Stimulated activated CD8-positive, alpha-beta memory T cell treated with anti-CD3 and anti-CD28 coated beads, Interleukin-4, amount 100 ng/mL, for 24 hours (primary cell): ENCODE measurements at regions not wholly inside any gene's neighbourhood (a gene's known extent, or its start where the extent isn't known, plus 50 kb on each side); places are given as distances from the start of the nearest gene placed in this dataset.

Source experiments
- DNase-seq: peaks from one replicate; pipeline ENCODE4 v3.0.0-alpha.2; 2020; ENCODE audit warnings: low read depth

DNA sequence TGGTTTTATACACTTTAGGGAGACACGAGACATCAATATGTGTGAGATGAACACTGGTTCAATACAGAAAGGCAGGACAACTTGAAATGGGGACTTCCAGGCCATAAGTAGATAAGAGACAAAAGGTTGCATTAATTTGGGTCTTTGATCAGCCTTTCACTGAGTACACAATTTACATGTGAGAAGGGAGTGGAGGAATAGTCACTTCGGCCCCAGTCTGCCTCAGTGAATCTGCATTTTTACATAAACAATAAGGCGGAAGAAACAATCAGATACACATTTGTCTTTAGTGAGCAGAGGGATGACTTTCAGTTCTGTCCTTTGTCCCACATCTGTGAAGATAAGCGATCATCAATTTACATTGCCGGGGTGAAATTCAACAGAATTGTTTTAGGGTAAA lies 104.3 kb upstream of the ARL4C start:
- DNase-seq: no peak

GRCh38 chr2:234597576-234597861 lies 100.6 kb upstream of the ARL4C start:
- no peak for DNase-seq

GRCh38 chr2:234596696-234597575 lies 100.1 kb upstream of the ARL4C start:
- DNase-seq: no peak

DNA sequence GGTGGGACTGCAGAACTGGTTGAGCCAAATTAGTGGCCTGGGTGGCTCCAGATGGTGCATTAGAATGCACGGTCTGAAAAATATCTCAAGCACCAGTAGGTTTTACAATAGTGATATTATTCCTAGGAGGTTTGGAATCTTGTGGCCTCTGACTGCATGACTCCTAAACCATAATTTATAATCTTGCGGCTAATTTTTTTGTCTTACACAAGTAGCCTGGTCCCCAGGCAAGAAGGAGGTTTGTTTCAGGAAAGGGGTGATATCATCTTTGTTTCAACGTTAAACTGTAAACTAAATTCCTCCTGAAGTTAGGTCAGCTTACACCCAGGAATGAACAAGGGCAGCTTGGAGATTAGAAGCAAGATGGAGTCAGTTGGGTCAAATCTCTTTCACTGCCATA lies 98.9 kb upstream of the ARL4C start:
- no peak for DNase-seq

DNA sequence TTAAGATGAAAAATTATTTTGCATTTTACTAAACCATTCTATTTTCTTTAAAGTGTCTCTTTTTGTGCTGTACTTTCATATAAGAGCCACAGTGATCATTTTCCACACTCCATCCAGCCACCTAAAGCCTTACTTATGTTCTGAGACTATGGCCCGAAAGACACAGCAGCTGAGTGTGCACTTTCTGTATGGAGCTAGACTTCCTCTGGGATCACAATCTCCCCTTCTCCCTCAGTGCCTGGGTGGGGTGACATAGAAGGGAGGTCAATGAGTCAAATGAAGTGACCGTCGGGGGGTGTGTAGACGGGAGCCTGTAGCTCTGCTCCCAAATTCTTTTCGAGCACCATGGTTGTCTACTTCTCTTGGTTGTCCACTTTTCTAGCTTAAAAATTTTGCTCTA lies 97.8 kb upstream of the ARL4C start:
- no peak for DNase-seq

DNA sequence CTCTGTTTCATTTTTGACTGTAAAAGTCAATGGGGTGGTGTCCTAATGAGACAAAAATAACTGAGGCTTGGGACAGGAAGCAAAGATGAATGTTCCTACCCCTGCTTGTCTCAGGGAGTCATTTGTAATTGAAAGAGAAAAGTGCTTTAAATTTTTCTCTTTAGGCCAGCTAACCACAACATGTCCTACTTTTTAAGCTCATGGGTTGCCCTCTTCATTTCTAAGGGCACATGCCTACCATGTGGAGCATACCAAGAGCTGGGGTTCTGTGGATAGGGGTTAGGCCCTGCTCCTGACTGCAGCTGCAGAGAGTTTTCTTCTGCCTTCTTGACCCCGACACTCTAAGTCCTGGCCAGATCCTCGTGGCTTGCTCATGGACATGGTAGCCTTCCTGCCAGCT lies 96.8 kb upstream of the ARL4C start:
- no peak for DNase-seq

- no peak for DNase-seq
Observed at GRCh38 chr2:234592541-234592940, 95.7 kb upstream of the ARL4C start.

GRCh38 chr2:234590076-234590475 lies 93.2 kb upstream of the ARL4C start:
- no peak for DNase-seq

DNA sequence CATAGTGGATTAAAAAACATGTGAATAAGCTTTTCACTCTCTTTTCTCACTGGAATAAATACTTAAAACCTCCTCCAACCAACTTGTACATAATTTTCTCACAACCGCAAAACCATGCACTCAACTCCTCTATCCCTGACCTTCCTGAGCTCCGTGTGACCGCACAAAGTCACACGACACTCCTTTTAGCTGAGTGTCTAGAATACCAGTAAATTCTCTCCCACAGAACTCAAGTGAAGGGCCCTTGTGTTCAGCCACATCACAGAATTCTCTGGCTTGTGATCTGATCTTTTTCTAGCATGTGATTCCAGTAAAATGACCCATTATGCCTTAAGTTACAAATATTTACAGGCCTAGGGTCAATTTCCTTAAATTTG lies 91.2 kb upstream of the ARL4C start:
- DNase-seq: no peak

GRCh38 chr2:234587341-234588053 lies 90.6 kb upstream of the ARL4C start:
- no peak for DNase-seq

DNA sequence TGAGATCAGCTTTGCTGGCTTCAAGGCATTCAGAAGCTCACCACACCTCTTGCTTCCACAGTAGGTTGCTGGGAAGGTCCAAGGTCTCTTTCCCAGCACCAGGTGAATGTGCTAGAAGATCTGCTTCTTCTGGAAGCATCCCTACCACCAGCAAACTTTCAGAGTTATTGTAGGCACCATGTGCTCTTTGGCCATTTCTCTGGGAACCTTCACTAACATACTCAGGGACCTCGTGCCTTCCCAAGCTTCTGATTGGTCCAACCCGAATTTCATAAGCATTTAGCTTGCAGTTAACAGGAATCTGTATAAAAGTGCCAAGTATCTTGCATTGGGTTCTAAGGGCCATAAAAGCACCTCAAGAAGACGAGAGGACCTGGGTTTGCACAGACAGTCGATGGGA lies 86.5 kb upstream of the ARL4C start:
- no peak for DNase-seq

DNA sequence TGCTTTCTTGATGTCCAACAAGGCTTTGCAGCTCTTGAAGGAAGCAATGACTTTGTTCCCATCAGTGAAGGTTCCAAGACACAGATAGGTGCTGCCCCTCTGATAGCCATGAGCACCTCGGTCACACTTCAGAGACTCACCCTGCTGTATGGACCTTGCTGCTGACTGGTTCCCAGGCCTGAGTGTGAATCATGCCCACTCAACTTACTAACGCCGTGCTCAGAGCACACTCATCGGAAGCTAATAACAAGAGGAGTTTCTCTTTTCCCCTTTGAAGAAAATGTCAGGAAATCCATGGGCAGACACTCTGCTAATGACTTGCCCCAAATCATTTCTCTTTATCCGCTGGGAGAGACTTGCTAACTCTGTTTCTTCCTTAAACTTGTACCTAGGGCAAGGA lies 83.8 kb upstream of the ARL4C start:
- DNase-seq: no peak

DNA sequence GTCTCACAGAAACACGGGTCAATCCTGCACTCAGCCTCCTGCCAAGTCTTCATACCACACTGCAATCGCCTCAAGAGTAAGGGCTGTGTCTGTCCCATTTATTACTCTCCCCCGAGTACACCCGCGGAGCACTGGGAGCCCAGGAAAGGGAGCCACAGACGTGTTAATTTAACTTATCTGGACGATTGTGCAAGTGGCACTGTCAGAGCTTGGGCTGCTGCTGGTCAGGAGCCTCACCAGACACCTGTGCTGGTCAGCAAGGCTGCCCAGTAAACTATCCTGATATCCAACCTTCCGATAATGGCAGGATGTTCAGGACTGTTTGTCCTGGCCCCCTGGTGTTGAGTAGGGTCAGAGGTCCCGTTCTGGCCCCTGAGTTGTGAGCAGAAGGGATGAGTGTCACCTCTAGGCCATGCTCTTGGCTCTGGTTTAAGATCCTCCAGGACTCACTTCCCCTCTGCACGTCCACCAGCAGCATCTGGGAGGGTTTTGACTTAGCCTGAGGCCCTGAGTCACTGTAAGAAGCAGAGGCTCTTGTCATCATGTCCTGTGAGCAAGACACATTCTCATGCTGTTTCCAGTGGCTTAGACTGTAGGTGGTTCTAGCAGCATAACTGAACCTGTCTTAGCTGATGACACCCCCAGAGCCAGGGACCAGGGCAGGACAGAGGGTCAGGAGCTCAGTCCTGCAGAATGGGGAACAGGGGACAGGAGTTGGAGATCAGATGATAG lies 82.5 kb upstream of the ARL4C start:
- no peak for DNase-seq

- no peak for DNase-seq
Observed at GRCh38 chr2:234578389-234578788, 81.5 kb upstream of the ARL4C start.

- no peak for DNase-seq
Observed at GRCh38 chr2:234577191-234577590, 80.3 kb upstream of the ARL4C start.

- no peak for DNase-seq
Observed at GRCh38 chr2:234571620-234572407, 74.9 kb upstream of the ARL4C start.

- no peak for DNase-seq
Observed at GRCh38 chr2:234570476-234570875, 73.6 kb upstream of the ARL4C start.

- no peak for DNase-seq
Observed at GRCh38 chr2:234569776-234570430, 73.0 kb upstream of the ARL4C start.

- DNase-seq: no peak
Observed at GRCh38 chr2:234566622-234567021, 69.7 kb upstream of the ARL4C start.

GRCh38 chr2:234565842-234566619 lies 69.2 kb upstream of the ARL4C start:
- no peak for DNase-seq

GRCh38 chr2:234565201-234565600 lies 68.3 kb upstream of the ARL4C start:
- DNase-seq: no peak
